H1 (cell line): ENCODE measurements at regions not wholly inside any gene's neighbourhood (a gene's known extent, or its start where the extent isn't known, plus 50 kb on each side); places are given as distances from the start of the nearest gene placed in this dataset.
"Not testable (repeated sequence)": the region's sequence is repeated elsewhere in the genome, so short reads cannot be mapped to it uniquely, and the experiment has no call there.

Source experiments
- CTCF ChIA-PET: fragments of 300-600 bp; sonication (Branson Sonifier 250); formaldehyde crosslinking; loops from one replicate; lab custom pipeline; 2021; ENCODE audit not compliant: partially characterized antibody; lab: Charles Lee
- POLR2A ChIA-PET: fragments of 300-600 bp; sonication (Branson Sonifier 250); formaldehyde crosslinking; loops from one replicate; lab custom pipeline; 2021; ENCODE audit warnings: inconsistent platforms; ENCODE audit not compliant: partially characterized antibody; lab: Charles Lee
- DNase-seq, 2 experiments: peaks; one replicate each; pipeline versions ENCODE4 v3.0.0 to v3.0.0-alpha.2; 2010 to 2022; ENCODE audit warnings: low spot score in 2 of 2, low read depth in 1 of 2, mixed read lengths in 1 of 2
- FAIRE-seq: peaks from 2 replicates; lab custom pipeline; 2011; peaks lifted over from hg19 to GRCh38; lab: Jason Lieb, UNC
- H2AFZ ChIP-seq: 2 replicates; pipeline ENCODE4 v1.8.1; 2012; ENCODE audit warnings: low read length, inconsistent platforms
- H2AK5ac ChIP-seq: 2 replicates; pipeline ENCODE4 v1.6.1; 2013; ENCODE audit warnings: low read depth, low read length
- H2BK120ac ChIP-seq: replicated peaks from 2 replicates; pipeline ENCODE3; 2013; ENCODE audit warnings: low read depth, low read length, inconsistent platforms
- H2BK12ac ChIP-seq: 2 replicates; pipeline ENCODE4 v1.6.1; 2013; ENCODE audit warnings: low read depth, low read length
- H2BK15ac ChIP-seq: 2 replicates; pipeline ENCODE4 v1.6.1; 2013; ENCODE audit warnings: low read length
- H2BK20ac ChIP-seq: 2 replicates; pipeline ENCODE4 v1.6.1; 2013; ENCODE audit warnings: low read length
- H2BK5ac ChIP-seq: 2 replicates; pipeline ENCODE4 v1.6.1; 2013; ENCODE audit warnings: low read depth, low read length
- H3K14ac ChIP-seq: 2 replicates; pipeline ENCODE4 v1.6.1; 2013; ENCODE audit warnings: inconsistent platforms; ENCODE audit not compliant: insufficient read length
- H3K18ac ChIP-seq: 2 replicates; pipeline ENCODE4 v1.6.1; 2013; ENCODE audit warnings: low read length; ENCODE audit errors: extremely low read depth
- H3K23ac ChIP-seq: 2 replicates; pipeline ENCODE4 v1.6.1; 2013; ENCODE audit warnings: inconsistent platforms; ENCODE audit not compliant: insufficient read length
- H3K23me2 ChIP-seq: 2 replicates; pipeline ENCODE4 v1.6.1; 2013; ENCODE audit warnings: low read depth, low read length
- H3K27ac ChIP-seq: 2 replicates; pipeline ENCODE4 v1.6.1; 2011; ENCODE audit warnings: low read depth, low read length, inconsistent platforms
- H3K27me3 ChIP-seq, 4 experiments: replicated peaks in 1 of 4; 1 replicate in 1 of 4; 2 replicates in 3 of 4; pipeline versions ENCODE4 v1.6.1 to v1.8.1; 2011 to 2013; ENCODE audit warnings: low read length in 3 of 4, mild to moderate bottlenecking in 3 of 4, inconsistent platforms in 2 of 4, mixed read lengths in 2 of 4, moderate library complexity in 1 of 4; ENCODE audit not compliant: control insufficient read depth in 3 of 4, insufficient read depth in 3 of 4; ENCODE audit errors: extremely low read depth in 1 of 4
- H3K36me3 ChIP-seq, 4 experiments: 2 replicates each; pipeline versions ENCODE4 v1.6.1 to v1.8.1; 2011 to 2013; ENCODE audit warnings: mild to moderate bottlenecking in 4 of 4, low read length in 3 of 4, moderate library complexity in 2 of 4, control low read depth in 1 of 4, inconsistent platforms in 1 of 4; ENCODE audit not compliant: insufficient read depth in 4 of 4, control insufficient read depth in 2 of 4
- H3K4ac ChIP-seq: replicated peaks from 2 replicates; pipeline ENCODE3; 2013; ENCODE audit warnings: low read length, low read depth, mixed read lengths, inconsistent platforms; ENCODE audit not compliant: insufficient read length
- H3K4me1 ChIP-seq, 4 experiments: replicated peaks in 1 of 4; 1 replicate in 1 of 4; 2 replicates in 3 of 4; pipeline versions ENCODE4 v1.6.1 to v1.8.1; 2011 to 2013; ENCODE audit warnings: low read length in 3 of 4, inconsistent platforms in 2 of 4, mixed read lengths in 1 of 4; ENCODE audit not compliant: insufficient read depth in 4 of 4, control insufficient read depth in 3 of 4
- H3K4me2 ChIP-seq, 2 experiments: 2 replicates each; pipeline versions ENCODE4 v1.6.1 to v1.8.1; 2011 to 2013; ENCODE audit warnings: low read depth in 2 of 2, low read length in 2 of 2, control low read depth in 1 of 2, inconsistent platforms in 1 of 2, mild to moderate bottlenecking in 1 of 2; ENCODE audit not compliant: insufficient read depth in 1 of 2
- H3K4me3 ChIP-seq, 4 experiments: fragments of 200-600, 300-600 bp in 1 of 4; sonication (generic), shearing (Covaris generic), sonication (Bioruptor Twin) in 1 of 4; 2 replicates each; pipeline versions ENCODE4 v1.5.1 to v1.8.1; 2011 to 2016; ENCODE audit warnings: low read length in 4 of 4, low read depth in 3 of 4, control low read depth in 2 of 4, inconsistent platforms in 2 of 4, mild to moderate bottlenecking in 2 of 4, mixed read lengths in 1 of 4, moderate library complexity in 1 of 4; ENCODE audit not compliant: insufficient read depth in 2 of 4; ENCODE audit errors: extremely low read depth in 1 of 4
- H3K56ac ChIP-seq: replicated peaks from 2 replicates; pipeline ENCODE3; 2013; ENCODE audit warnings: low read depth, mild to moderate bottlenecking, mixed read lengths, low read length, inconsistent platforms; ENCODE audit not compliant: insufficient read length
- H3K79me1 ChIP-seq: 2 replicates; pipeline ENCODE4 v1.6.1; 2013; ENCODE audit warnings: low read depth, low read length, control low read depth
- H3K79me2 ChIP-seq, 2 experiments: 2 replicates each; pipeline versions ENCODE4 v1.6.1 to v1.8.1; 2012 to 2013; ENCODE audit warnings: low read length in 2 of 2, mild to moderate bottlenecking in 2 of 2, inconsistent platforms in 1 of 2; ENCODE audit not compliant: insufficient read depth in 2 of 2, control insufficient read depth in 1 of 2
- H3K9ac ChIP-seq, 4 experiments: replicated peaks in 1 of 4; 1 replicate in 1 of 4; 2 replicates in 3 of 4; pipeline versions ENCODE4 v1.6.1 to v1.8.1; 2011 to 2013; ENCODE audit warnings: low read depth in 3 of 4, low read length in 3 of 4, control low read depth in 2 of 4, mild to moderate bottlenecking in 2 of 4, moderate library complexity in 2 of 4, inconsistent platforms in 1 of 4; ENCODE audit errors: extremely low read depth in 1 of 4
- H3K9me3 ChIP-seq, 2 experiments: 2 replicates each; pipeline versions ENCODE4 v1.6.1 to v1.8.1; 2012 to 2013; ENCODE audit warnings: mild to moderate bottlenecking in 2 of 2, moderate library complexity in 2 of 2, control low read depth in 1 of 2, inconsistent platforms in 1 of 2, low read depth in 1 of 2, low read length in 1 of 2, mixed read lengths in 1 of 2; ENCODE audit not compliant: insufficient read depth in 2 of 2
- H4K20me1 ChIP-seq, 2 experiments: replicated peaks in 1 of 2; 2 replicates each; pipeline versions ENCODE3 to v1.8.1; 2011 to 2013; ENCODE audit warnings: inconsistent platforms in 2 of 2, low read length in 2 of 2, mild to moderate bottlenecking in 1 of 2; ENCODE audit not compliant: insufficient read depth in 2 of 2, control insufficient read depth in 1 of 2
- H4K5ac ChIP-seq: 2 replicates; pipeline ENCODE4 v1.6.1; 2013; ENCODE audit warnings: low read length, low read depth, mixed read lengths, inconsistent platforms; ENCODE audit not compliant: insufficient read length
- H4K8ac ChIP-seq: 2 replicates; pipeline ENCODE4 v1.8.0; 2013; ENCODE audit warnings: mild to moderate bottlenecking, moderate library complexity, low read length, inconsistent platforms; ENCODE audit not compliant: insufficient read depth; ENCODE audit errors: extremely low read depth
- H4K91ac ChIP-seq: replicated peaks from 2 replicates; pipeline ENCODE3; 2013; ENCODE audit warnings: low read length, mixed read lengths, inconsistent platforms; ENCODE audit not compliant: insufficient read length
- WGBS, 2 experiments: shearing (Covaris generic) in 1 of 2; methylation state at CpG; one replicate each; pipeline versions ENCODE4 v1.1.6 to v1.1.7; 2013 to 2015; ENCODE audit warnings: low lambda C conversion rate in 2 of 2, mixed read lengths in 2 of 2, inconsistent platforms in 1 of 2, low coverage in 1 of 2, missing lambda C conversion rate in 1 of 2; ENCODE audit not compliant: insufficient replicate concordance in 2 of 2, insufficient coverage in 1 of 2, insufficient read length in 1 of 2; ENCODE audit errors: extremely low coverage in 1 of 2, missing lambda C conversion rate in 1 of 2; 5-methylcytosine and 5-hydroxymethylcytosine counted together

DNA sequence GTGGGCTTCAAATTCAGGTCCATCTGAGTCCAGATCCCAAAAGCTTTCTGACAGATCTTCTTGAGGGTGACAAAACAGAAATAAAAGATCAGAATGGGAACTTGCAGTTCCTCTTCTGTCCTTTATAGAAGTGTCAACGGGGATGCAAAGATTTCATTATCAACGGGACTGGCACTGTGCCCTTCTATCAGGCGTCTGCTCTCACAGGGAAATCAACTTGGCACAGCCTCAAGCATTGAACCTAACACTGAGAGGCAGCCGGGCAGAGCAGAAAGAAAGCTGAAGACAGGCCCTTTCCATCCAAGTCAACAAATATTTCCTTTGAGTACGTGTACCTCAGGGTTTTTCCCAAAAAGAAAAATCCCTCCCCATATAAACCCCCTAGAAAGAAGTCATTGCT, 136.4 kb upstream of the RRN3 start:
- H4K91ac ChIP-seq, H4K20me1 ChIP-seq, POLR2A ChIA-PET, H3K79me1 ChIP-seq, H3K27ac ChIP-seq, H3K18ac ChIP-seq, H2BK120ac ChIP-seq, H2BK5ac ChIP-seq, H2BK12ac ChIP-seq, H3K4me3 ChIP-seq, H3K79me2 ChIP-seq, H4K5ac ChIP-seq, CTCF ChIA-PET, H2BK15ac ChIP-seq, H3K27me3 ChIP-seq, H3K4ac ChIP-seq, H3K56ac ChIP-seq, H3K4me2 ChIP-seq, H3K23me2 ChIP-seq, H3K9me3 ChIP-seq, H3K36me3 ChIP-seq, FAIRE-seq, H3K9ac ChIP-seq, H2BK20ac ChIP-seq, DNase-seq, H3K14ac ChIP-seq, H2AFZ ChIP-seq, H3K23ac ChIP-seq, H2AK5ac ChIP-seq, H4K8ac ChIP-seq, H3K4me1 ChIP-seq: not testable (repeated sequence)
- no CpG with 5 or more reads among the region's 5 CpGs for WGBS, 2 experiments

DNA sequence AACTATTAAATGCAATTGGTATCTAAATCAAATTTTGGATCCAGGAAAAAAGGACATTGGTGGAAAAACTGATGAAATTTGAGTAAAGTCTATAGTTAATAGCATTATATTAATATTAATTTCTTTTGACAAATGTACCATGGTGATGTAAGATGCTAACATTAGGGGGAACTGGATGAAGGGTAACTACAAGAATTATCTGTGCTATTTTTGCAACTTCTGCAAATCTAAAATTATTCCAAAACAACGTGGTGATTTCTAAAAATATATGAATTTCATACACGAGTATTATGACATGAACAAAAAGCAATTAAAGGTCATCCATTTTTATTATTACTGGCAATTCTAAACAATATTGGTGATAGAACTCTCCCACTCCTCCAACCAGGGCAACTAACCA, 135.6 kb upstream of the RRN3 start:
- H3K27me3 ChIP-seq, H3K18ac ChIP-seq, H4K20me1 ChIP-seq, H2BK5ac ChIP-seq, H3K9me3 ChIP-seq, H3K27ac ChIP-seq, H3K79me2 ChIP-seq, H3K56ac ChIP-seq, H3K23ac ChIP-seq, H2AFZ ChIP-seq, CTCF ChIA-PET, POLR2A ChIA-PET, H3K4me3 ChIP-seq, H3K4me1 ChIP-seq, H2BK15ac ChIP-seq, H4K8ac ChIP-seq, H3K9ac ChIP-seq, H4K91ac ChIP-seq, H2BK20ac ChIP-seq, H3K4me2 ChIP-seq, DNase-seq, H3K36me3 ChIP-seq, H3K14ac ChIP-seq, H3K23me2 ChIP-seq, FAIRE-seq, H2AK5ac ChIP-seq, H3K4ac ChIP-seq, H2BK120ac ChIP-seq, H3K79me1 ChIP-seq, H4K5ac ChIP-seq, H2BK12ac ChIP-seq: not testable (repeated sequence)
- 91% methylated on average over 2 of the region's 2 CpGs; no CpG with 5 or more reads in 1 of the 2 experiments for WGBS, 2 experiments
